GM21390 (cell line): ENCODE measurements at regions not wholly inside any gene's neighbourhood (a gene's known extent, or its start where the extent isn't known, plus 50 kb on each side); places are given as distances from the start of the nearest gene placed in this dataset.

Experiments
- ATAC-seq: cut with Tn5 transposase; IDR thresholded peaks from one replicate; pipeline ENCODE4 v1.9.1; 2021; ENCODE audit not compliant: unreplicated experiment

DNA sequence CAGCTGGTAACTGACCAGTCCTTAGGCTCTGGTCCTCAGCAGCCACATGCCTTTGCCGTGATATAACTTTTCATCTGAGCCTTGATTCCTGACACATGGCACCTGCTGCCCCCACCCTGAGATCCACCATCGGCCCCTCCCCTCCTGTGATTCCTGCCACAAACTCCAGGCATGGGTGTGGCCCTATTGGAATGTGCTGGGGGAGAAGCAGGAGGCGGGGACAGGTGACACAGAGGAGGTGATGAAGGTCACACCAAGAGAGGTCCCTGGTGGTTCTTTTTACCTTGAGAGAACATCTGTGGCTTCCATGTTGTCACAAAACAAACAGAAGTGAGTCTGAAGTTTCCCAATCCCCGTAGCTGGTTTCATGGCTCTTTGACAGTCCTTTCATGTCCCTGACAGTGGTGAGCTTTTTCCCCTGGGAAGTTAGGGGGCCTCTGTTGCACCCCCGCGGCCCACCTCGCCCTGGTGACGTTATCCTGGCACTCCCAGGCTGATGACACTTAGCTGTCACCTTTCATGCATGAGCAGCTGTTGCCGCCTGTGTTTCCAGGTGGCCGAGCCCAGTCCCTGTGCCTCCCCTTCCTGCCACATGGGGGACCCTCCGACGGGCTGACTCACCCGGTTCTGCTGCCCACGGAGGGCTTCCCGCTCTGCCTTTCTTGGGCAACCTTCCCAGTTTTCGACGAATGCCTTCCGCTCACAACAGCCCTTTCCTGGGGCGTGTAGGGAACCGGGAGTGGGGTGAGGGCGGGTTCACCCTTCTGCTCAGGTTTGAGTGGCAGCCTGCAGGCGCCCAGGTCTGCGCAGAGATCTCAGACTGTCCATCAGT is 66.3 kb upstream of the GLI2 start:
- no peak for ATAC-seq

- no peak for ATAC-seq
Measured at GRCh38 chr2:120669971-120670370, 65.7 kb upstream of the GLI2 start.

DNA sequence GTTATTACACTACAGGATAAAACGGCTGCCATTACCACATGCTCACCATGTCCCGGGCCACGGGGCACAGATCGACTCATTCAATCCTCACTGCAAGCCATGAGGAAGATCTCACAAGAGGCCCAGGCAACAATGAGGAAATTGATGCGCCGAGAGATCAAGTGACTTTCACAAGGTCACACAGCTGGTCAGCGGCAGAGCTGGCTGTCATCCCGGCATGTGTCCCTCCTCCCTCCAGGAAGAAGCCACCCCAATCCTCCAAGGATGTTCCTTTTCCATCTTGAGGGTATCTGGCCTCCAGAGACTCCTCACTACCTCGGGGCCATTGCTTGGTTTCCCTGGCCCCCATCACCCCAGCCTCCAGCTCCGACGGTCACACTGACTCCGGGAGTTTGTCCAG is 65.3 kb upstream of the GLI2 start:
- no peak for ATAC-seq

DNA sequence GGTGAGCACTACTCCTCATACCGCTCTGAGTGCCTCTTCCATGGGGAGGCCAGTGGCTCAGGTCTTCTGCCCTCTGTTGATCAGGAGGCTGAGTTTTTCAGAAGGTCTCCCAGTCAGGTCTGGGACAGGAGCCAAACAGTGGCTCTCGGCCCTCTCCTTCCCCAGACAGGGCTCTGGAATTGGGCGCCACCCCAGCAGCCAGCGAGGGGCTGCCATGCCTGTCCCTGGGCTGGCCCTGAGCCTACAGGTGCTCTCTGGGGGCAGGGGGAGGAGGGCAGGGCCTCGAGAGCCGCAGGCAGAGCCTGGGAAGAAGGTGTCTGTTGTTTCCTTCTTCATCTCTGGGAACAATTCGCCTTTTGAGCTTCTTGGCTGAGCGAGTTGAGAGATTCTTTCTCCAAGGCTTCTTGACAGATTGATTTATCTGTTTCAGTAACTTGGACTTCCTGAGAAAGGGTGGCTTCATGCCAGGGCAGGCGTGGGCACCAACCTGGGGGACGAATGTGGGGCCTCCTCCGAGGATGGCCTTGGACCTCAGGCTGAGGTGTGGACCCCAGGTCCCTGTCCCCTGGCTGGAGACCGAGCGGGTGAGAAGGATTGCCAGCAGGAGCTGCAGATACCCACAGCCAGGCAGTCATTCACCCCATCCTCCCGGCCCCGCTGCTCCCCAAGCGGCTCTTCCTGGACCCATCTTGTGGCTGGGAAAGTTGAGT is 64.7 kb upstream of the GLI2 start:
- no peak for ATAC-seq

- no peak for ATAC-seq
Measured at GRCh38 chr2:120672526-120673204, 63.0 kb upstream of the GLI2 start.

GRCh38 chr2:120673205-120673550 is 62.5 kb upstream of the GLI2 start:
- no peak for ATAC-seq

GRCh38 chr2:120673571-120674061 is 62.1 kb upstream of the GLI2 start:
- ATAC-seq: no peak

DNA sequence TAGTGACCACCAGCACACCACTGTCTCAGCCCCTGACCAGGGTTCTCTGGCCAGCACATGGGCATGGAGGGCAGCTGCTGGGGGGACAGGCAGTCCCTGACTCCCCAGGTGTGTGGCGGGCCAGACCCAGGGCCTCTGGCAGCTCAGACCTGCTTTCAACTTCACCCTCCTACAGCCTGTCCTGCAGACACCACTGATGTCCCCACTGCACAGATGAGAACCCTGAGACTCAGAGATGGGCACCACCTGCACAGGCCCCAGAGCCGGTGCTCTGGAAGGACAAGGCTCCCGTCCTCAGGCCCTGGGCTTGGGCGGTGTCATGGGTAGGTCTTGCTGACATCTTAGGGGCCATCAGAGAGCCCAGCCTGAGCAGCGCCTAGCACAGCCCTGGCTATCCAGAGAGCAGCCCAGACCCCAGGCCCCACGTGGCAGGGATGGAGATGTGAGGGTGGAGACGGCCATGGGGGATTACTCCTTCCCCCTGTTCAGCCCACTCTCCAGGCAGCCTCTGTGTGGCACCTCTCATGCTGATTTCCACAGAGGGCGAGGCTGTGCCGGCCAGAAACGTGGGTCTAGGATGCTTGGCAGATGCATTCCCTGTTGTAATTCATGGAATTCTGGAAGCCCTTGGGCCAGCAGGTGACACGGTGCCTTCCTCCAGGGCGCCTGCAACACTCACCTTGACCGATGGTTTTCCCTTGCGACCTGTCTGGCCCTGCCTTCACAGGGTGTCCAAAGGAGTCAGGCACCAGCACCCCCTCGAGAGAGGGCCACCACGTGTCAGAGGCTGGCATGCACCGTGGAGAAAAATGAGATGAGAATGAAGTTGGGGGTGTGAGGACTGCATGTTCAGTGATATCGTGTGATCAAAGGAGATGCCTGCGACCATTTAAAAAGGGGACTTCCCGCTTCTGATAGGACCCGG is 61.2 kb upstream of the GLI2 start:
- no peak for ATAC-seq

- no peak for ATAC-seq
Measured at GRCh38 chr2:120675460-120676130, 60.1 kb upstream of the GLI2 start.

DNA sequence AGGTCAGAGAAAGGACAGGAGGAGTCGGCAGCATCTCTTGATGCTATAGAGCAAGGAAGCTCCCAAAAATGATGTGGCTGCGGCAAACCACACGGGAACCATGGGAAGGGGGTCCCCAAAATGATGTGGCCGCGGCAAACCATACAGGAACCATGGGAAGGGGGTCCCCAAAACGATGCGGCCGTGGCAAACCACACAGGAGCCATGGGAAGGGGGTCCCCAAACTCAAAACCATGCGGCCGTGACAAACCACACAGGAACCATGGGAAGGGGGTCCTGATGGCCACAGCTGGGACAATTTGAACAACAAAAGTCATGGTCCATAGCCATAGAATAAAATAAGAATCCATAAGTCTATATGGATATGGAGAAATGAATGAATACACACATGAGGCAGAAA is 58.4 kb upstream of the GLI2 start:
- ATAC-seq: no peak

GRCh38 chr2:120677696-120678247 is 57.9 kb upstream of the GLI2 start:
- no peak for ATAC-seq

DNA sequence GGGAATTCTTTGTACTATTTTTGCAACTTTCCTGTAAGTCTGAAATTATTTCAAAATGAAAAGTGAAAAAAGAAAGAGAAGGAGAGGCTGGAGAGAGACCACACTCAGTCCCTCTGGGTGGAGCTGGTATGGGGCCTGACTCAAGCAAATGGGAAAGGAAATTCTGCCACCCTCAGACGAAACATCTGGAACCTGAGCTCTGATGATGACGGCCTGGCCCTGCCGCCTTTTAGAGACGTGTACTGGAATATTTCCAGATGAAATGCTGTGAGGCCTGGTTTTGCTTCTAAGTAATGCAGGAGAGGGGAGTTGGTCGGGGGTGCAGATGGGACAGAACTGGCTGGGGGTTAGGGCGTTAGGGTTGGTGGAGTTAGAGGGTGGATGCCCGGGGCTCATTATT is 57.4 kb upstream of the GLI2 start:
- no peak for ATAC-seq

DNA sequence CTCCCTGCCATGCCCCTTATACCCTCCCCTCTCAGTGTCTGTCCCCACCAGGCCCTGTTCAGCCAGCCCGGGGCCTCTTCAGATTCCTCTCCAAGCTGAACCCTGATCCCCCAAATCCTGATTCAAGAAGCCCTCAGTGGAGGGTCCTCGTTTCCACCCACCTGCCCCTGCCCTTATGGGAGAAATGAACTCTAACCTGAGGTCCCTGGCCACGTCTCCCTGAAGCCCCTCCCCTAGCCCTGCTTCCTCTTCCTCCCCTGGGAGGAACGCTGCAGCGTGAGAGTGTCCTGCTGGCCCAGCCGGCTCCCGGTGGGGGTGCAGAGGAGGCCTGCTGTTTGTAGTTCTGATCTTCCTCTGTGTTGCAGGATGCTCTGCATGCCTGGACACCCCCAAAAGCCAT is 56.7 kb upstream of the GLI2 start:
- no peak for ATAC-seq

- no peak for ATAC-seq
Measured at GRCh38 chr2:120679526-120679925, 56.1 kb upstream of the GLI2 start.

DNA sequence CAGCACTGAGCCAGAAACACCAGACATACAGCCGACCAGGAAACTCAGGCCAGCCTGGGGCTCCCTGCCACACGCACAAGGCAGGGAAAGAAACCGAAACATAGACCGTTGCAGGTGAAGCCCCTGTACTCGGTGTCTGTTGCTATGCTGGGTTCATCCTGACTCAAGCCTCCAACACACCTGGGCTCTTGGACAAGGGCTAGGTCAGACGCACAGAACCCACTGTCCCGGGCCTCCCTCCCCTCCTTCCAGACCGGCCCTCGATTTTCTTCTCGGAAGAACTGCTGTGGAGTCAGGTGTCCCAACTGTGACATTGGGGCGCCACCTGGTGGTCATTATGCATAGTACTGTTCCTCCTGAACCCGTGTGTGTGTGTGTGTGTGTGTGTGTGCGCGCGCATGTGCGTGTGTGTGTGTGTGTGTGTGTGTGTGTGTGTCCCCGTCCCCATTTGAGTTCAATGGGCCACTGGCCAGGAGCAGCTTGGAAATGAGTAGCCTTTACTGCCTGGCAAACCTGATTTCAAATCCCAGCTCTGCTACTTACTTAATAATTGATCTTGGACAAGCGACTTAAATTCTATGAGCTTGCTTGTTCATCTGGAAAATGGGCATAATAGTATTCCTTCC is 55.4 kb upstream of the GLI2 start:
- peak; percentile 79 for ATAC-seq

DNA sequence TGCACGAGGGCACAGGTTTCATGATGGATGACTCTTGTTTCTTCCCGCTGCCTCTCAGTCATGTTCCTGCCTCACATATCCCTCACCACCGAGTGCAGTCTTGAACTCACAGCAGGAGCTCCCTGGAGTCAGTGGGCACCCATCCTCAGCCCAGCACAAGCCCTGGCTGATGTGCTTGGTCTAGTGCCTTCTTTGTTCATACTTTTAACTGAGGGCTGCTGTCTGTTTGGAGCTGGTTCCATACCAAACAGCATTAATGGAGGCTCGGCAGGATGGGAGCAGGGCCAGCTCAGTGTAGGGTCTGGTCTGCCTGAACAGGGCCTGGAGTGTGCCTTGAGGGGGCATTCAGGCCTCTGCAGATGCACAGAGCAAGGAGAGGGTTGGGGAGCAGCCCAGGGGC is 54.5 kb upstream of the GLI2 start:
- no peak for ATAC-seq

GRCh38 chr2:120681696-120682288 is 53.9 kb upstream of the GLI2 start:
- ATAC-seq: no peak

- ATAC-seq: no peak
Measured at GRCh38 chr2:120682654-120683053, 53.0 kb upstream of the GLI2 start.

DNA sequence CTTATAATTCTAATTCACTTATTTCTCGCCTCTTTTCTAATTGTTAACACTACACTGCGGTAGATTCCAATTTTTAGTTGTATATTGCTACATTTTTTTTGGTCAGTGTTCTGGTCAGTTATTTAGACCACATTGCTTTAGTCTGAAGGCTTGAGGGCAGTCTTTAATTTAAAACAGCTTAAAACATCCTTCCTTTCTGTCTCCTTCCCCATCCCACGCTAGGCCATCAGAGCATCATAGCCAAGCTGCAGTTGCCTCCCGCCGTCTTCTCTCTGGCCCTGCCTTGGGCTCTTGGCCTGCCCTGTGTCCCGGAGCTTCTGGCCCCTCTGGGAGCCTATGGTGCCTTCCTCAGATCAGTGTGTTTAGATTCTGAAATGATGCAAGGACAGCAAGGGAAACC is 52.6 kb upstream of the GLI2 start:
- ATAC-seq: no peak
